Left lobe of liver (tissue), 2 donors: ENCODE measurements at regions not wholly inside any gene's neighbourhood (a gene's known extent, or its start where the extent isn't known, plus 50 kb on each side); places are given as distances from the start of the nearest gene placed in this dataset.
"Not testable (repeated sequence)": the region's sequence is repeated elsewhere in the genome, so short reads cannot be mapped to it uniquely, and the experiment has no call there.

Experiments
- ATAC-seq: fragments of 200-7000 bp; cut with Tn5 transposase; one replicate; pipeline ENCODE4 v1.9.1; 2020; ENCODE audit warnings: mild to moderate bottlenecking, moderate library complexity
- DNase-seq: peaks from one replicate; pipeline ENCODE4 v3.0.0-alpha.2; 2020; ENCODE audit warnings: low spot score
- donor health status: DM: no; HTN: no; CAD: no; lungs with moderate emphysema.
- donor health status: DM: no; HTN: yes; CAD: no.

DNA sequence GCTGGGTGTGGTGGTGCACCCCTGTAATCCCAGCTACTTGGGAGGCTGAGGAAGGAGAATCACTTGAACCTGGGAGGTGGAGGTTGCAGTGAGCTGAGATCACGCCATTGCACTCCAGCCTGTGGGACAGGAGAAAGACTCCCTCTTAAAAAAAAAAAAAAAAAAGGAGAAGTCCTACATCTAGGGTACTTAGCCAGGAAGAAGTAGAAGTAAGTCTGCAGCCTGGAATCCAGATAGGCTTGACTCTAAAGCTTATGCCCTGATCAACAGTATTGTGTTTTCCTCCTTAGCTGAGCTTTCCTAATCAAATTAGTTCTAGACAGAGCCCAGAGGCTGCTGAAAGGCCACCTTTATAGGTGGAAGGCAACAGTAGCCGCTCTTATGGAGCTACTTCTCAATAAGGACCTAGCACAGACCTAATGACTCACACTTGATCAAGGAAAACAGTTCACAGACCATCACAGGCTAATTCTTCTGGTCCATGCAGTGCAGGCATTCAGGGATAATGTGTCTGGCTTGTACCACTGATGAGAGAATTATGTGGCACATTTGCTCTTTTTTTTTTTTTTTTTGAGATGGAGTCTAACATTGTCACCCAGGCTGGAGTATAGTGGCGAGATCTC is 105.5 kb upstream of the KLF4 start:
- DNase-seq (no peak), ATAC-seq (no peak)

DNA sequence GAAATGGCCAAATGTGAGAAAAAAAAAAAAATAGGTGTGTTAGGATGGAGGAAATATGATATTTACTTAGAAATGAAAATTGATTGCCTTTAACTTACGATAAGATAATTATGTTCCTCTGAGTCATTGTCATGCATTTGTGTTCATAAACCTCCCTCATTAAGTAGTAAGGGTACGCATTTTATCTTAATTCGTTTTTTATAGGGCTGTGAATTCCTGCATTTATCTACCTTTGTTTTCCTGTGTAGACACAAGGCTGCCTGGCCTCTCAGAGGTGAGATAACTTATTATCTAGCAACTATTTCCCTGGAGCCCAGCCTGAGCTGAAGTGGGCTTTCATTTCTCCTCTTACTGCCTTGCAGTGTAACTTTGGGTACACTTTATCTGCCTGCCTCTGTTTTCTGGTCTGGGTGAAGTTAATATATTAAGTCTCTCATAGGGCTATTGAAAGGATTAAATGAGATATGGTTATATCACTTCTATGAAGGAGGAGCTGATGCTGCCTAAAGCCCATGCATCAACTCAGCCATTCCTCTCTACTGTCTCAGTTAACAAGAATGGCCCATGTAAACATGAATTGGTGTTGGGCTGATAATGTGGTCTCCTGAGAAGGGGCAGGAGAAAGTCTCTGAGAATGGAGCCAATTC is 103.8 kb upstream of the KLF4 start:
- no peak for ATAC-seq

DNA sequence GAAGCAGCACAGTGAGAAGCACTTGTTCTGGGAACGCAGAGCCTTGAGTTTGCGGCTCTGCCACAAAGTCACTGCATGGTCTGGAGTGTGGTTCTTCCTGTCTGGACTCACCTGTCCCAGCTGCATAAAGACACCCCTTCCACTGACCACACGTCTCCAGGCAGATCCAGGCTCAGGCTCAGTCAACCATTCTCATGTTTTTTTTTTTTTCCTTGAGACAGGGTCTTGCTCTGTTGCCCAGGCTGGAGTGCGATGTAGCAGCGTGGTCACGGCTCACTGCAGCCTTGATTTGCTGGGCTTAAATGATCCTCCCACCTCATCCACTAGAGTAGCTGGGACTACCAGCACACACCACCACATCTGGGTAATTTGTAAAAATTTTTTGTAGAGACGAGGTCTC is 102.9 kb upstream of the KLF4 start:
- no peak for DNase-seq

More for the DNA sequence above, 103.8 kb upstream of the KLF4 start:
- DNase-seq: no peak

GRCh38 chr9:107591781-107592180 is 102.2 kb upstream of the KLF4 start:
- DNase-seq: no peak
- ATAC-seq: no peak

More for the DNA sequence above, 102.9 kb upstream of the KLF4 start:
- no peak for ATAC-seq

DNA sequence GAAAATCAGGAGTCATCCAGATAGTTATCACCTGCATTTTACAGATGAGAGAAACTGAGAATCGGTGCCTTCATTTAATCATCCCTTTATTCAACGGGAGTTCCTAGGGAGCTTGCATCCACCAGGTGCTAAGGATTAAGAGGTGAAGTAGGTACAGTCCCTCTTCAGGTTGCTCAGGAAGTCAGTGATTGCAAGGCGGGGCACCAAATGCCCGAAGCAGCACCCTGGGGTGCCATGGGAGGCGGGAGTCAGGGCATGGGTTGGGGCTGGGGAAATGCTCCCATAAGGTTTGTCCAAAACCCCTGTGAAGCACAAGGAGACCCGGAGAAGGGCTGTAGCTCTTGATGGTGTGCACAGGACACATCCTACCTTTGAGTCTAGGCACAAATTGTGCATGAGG is 98.8 kb upstream of the KLF4 start:
- no peak for DNase-seq
- no peak for ATAC-seq

DNA sequence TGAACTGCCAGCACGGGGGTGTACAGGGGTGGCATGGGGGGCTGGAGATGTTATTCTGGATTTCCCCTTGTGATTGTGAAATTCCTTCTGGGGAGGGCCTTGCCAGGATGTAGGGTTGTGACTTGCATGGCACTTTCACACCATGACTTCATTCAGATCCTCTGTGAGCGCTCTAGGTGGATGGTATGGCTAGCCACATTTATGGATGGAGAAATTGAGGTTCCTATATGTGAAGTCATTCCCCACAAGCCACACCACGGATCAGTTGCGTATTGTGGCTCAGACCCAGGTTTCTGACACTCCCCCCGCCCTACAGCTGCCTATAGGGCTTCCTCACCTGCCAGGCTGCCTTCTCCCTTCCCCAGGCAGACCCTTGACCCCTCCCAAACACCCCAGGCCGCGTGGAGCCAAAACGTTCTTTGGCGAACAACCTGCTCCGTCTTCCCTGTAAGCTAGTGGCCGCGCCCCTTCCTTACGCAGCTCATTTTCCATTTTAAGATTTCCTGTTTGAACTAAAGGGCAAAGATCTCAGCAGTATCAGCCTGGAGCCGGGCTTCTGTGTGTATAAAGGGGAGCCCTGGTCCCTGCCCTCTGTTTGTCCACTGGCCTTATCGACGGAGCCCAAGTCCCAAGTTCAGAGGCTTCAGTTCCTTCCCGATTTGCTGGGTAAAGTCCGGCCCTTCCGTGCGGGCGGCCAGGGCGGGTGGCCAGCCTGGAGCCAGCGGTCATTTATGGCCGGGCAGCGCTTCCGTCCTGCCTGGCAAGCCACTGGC is 97.8 kb upstream of the KLF4 start:
- peak; percentile 91 for DNase-seq
- ATAC-seq: peak; percentile 94

GRCh38 chr9:107586493-107586892 is 96.9 kb upstream of the KLF4 start:
- DNase-seq: no peak
- ATAC-seq: no peak

DNA sequence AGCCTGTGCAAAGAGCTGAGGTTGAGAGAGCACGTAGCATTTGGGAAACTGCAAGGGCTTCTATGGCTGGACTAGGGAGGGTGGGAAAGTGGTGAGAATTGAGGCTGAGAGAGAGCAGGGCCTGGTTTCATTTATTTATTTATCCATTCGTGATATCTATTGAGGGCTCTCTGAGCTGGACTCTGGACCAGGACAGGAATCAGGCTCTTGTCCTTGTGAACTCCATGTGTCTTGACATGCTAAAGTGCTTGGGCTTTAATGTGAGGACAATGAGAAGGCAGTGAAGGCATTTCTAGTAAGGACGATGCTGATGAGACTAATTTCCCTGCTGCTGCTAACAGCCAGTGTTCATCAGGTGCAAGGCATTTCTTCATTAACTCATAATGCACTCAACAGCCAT is 95.9 kb upstream of the KLF4 start:
- no peak for ATAC-seq

GRCh38 chr9:107584944-107585343 is 95.4 kb upstream of the KLF4 start:
- no peak for ATAC-seq
- no peak for DNase-seq

More for the DNA sequence above, 95.9 kb upstream of the KLF4 start:
- no peak for DNase-seq

DNA sequence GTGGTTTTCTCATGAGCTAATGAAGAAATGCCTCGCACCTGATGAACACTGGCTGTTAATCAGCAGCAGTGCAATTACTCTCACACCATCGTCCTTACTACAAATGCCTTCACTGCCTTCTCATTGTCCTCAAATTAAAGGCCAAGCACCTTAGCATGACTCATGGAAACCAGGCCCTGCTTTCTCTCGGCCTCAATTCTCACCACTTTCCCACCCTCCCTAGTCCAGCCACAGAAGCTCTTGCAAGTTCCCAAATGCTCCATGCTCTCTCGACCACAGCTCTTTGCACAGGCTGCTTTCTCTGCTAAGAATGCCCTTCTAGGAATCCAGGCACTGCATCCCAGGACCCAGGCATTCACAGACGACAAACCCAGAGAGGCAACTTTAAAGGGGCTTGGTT is 94.6 kb upstream of the KLF4 start:
- DNase-seq (no peak), ATAC-seq (no peak)

DNA sequence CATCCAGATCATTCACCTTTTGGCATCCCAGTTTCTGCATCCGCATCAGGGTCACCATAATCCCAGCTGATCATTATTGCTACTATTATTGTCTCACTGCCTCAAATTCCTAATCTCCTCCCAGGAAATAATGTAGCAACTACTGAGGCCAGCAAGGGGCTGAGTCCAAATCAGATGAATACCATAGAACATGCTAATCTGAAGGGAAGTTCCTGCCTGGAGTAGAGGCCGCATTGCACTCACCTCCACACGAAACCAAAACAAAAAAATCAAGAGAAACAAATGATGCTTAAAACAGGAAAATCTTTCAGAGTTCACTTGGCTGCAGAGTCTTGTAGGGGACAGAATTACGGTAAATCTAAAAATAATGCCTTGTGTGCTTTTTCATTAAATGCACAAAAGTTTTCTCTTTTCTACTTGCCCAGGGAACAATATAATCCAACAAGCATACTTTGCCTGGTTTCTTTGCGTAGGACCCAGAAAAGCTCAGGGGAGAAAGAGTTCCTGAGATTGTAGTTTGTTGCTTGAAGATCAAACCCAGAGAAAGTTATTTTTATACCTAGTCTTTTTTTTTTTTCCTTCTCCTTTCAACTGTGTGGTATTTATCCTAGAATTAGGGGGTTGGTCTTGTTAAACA is 87.7 kb upstream of the KLF4 start:
- peak; percentile 45 for ATAC-seq
- no peak for DNase-seq

DNA sequence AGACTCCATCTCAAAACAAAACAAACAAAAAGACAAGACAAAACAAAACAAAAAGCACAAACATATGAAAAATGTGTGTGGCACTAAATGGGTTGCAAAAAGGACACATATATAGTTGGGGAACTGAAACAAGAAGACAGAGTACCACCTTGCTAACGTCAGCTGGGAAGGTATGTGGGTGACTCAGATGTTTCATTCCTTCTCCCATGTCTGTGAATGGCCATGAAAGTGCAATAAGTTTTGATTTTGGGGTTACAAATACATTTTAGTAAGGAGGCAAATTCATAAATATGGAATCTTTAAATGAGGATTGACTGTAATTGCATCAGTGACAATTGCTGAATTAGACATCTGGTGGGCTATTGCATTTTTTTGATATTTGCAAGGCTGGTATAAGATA is 81.6 kb upstream of the KLF4 start:
- DNase-seq (no peak), ATAC-seq (no peak)

DNA sequence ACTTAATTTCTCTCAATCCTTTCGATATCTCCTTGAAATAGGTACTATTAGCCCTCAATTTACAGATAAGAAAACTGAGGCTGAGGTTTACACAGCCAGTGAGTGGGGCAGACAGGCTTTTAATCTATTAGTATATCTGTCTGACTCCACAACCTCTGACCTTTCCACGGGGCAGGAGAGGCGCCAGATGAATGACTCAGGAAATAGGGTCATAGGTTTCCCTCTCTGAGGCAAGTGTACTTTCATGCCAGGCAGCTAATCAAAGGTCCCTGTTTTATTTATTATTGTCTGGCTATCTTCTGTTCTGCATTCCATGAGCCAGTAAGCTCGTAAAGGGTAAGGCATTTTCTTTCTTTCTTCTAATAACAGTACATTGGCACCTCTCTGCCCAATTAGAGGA is 79.6 kb upstream of the KLF4 start:
- DNase-seq (peak; percentile 84), ATAC-seq (peak; percentile 98)

DNA sequence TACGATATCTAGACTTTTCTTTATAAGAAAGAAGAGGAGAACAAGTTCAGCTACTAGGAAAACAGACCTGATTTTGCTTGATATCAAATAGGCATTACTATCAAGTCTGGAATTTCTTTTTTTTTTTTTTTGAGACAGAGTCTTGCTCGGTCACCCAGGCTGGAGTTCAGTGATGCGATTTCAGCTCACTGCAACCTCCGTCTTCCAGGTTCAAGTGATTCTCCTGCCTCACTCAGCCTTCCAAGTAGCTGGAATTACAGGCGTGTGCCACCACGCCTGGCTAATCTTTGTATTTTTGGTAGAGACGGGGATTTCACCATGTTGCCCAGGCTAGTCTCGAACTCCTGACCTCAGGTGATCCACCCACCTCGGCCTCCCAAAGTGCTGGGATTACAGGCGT is 78.8 kb upstream of the KLF4 start:
- DNase-seq, ATAC-seq: not testable (repeated sequence)

DNA sequence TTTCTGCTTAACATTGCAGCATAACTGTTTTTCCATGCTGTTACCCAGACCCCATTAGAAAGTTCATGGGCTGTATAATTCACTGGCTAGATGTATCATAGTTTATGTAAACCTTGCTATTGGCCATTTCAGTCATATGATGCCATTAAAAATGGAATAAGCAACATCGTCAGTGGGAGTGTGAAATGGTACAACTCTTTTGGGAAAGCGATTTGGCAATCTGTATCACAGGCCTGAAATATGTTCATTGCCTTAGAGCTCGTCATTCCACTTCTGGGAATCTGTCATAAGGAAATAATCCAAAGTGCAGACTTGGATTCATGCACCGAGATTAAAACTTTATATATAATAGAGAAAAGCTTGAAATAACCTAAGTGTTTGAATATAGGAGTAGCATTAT is 77.9 kb upstream of the KLF4 start:
- DNase-seq: no peak
- ATAC-seq: no peak

GRCh38 chr9:107566611-107567061 is 77.1 kb upstream of the KLF4 start:
- DNase-seq (no peak), ATAC-seq (no peak)

DNA sequence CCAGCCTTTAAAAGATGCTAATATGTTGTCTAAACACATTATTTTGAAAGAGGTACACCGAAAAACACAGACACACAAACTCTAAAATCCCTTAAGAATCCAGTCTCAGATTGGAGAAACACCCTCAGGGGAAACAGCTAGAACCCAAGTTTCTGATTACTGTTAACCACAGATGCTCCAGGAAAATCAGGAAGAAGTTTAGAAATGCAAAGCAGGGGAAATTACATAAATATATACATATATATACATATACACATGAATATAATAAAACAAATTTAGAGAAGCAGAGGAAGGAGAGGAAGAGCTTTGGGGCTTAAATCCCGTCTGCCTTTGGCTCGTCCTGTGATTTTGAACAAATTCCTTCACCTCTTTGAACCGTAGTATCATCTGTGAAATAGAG is 73.2 kb upstream of the KLF4 start:
- ATAC-seq (no peak), DNase-seq (no peak)

DNA sequence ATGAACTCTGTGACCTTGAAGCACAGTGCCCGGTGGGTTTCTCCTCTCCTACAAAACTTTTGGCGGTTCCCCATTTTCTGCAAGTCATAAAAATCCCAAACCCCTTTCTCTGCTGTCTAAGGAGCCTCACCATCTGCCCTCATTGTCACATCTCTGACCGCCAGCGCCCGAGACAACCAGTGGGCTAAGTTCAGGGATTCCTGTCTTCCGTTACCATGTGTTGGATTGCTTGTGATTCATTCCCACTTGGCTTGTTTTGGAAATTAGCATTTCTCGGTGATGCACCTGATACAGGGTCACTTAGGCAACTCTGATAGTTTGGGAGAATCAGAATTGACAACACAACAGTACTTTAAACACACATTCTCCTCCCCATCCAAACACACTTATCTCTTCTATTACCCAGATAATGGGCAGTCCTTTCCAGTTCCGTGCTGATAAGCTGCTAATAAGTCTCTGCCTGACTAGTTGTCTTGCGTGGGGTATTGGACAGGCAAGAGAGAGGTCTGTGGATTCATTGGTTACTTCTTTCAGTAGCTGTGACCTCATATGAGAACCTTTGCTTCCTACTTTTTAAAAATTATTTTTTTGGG is 70.0 kb upstream of the KLF4 start:
- DNase-seq: no peak
- ATAC-seq: no peak

GRCh38 chr9:107557236-107557990 is 67.8 kb upstream of the KLF4 start:
- ATAC-seq (no peak), DNase-seq (no peak)

GRCh38 chr9:107554636-107555035 is 65.1 kb upstream of the KLF4 start:
- DNase-seq: no peak
- no peak for ATAC-seq
